ENCODE measurements at regions not wholly inside any gene's neighbourhood (a gene's known extent, or its start where the extent isn't known, plus 50 kb on each side); places are given as distances from the start of the nearest gene placed in this dataset.

DNA sequence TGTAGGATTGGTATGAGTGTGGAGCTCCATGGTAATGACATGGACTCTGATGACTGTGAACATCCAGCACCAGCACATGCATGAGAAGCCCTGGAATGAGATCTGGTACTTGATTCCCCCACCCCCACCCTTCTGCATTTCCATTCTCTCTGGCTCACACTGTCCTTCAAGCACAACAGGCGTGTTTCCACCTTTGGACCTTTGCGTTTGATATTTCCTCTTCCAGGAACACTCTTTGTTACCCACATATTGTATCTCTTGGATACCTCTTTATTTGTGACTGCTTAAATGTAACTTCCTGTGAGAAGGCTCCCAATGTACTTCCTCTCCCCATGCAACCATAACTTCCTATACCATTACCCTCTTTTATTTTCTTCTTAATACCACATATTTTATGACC is 263.8 kb downstream of the HNMT start:
- Histone ChIP-seq H3K36me3 (ENCODE audit: low read depth) (no peaks in the 10 kb centered on the region), H4K20me1 (ENCODE audit: insufficient read depth) (no peaks in the 10 kb centered on the region), H3F3A (ENCODE audit: insufficient read depth, low read depth) (no peaks in the 10 kb centered on the region), H3K27ac (no peak overlapping the region), H3K4me2 (no peak overlapping the region), H3K79me2 (ENCODE audit: low read depth) (no peaks in the 10 kb centered on the region), H3K4me1 (replicated peaks; ENCODE audit: insufficient read depth) (peaks cover 7% of the 10 kb centered on the region; the same call in 1 of the 2 replicates), H3K9me2 (ENCODE audit: insufficient read depth) (no peaks in the 10 kb centered on the region), H3K27me3 (ENCODE audit: insufficient read depth, low read depth) (no peaks in the 10 kb centered on the region), H2AFZ (no peak overlapping the region), H3K4me3 (no peak overlapping the region), H3K9me3 (ENCODE audit: insufficient read depth, low read depth) (no peaks in the 10 kb centered on the region)
- intact Hi-C loops (cut with micrococcal nuclease; ENCODE audit: unreplicated experiment) = no loop called here
- DNase-seq = no peak
- no TSS peak for BruUV-seq (replicated peaks)
- no peak for TF ChIP-seq EZH2 (IDR thresholded peaks at IDR 0.05; ENCODE audit: low read depth)
- TF ChIP-seq, protein P1, sequence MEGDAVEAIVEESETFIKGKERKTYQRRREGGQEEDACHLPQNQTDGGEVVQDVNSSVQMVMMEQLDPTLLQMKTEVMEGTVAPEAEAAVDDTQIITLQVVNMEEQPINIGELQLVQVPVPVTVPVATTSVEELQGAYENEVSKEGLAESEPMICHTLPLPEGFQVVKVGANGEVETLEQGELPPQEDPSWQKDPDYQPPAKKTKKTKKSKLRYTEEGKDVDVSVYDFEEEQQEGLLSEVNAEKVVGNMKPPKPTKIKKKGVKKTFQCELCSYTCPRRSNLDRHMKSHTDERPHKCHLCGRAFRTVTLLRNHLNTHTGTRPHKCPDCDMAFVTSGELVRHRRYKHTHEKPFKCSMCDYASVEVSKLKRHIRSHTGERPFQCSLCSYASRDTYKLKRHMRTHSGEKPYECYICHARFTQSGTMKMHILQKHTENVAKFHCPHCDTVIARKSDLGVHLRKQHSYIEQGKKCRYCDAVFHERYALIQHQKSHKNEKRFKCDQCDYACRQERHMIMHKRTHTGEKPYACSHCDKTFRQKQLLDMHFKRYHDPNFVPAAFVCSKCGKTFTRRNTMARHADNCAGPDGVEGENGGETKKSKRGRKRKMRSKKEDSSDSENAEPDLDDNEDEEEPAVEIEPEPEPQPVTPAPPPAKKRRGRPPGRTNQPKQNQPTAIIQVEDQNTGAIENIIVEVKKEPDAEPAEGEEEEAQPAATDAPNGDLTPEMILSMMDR (conservative IDR thresholded peaks at IDR 0.05) = no peak
- ChIA-PET POLR2A (ENCODE audit: unreplicated experiment) (no interaction called here), CTCF (no interaction called here)

DNA sequence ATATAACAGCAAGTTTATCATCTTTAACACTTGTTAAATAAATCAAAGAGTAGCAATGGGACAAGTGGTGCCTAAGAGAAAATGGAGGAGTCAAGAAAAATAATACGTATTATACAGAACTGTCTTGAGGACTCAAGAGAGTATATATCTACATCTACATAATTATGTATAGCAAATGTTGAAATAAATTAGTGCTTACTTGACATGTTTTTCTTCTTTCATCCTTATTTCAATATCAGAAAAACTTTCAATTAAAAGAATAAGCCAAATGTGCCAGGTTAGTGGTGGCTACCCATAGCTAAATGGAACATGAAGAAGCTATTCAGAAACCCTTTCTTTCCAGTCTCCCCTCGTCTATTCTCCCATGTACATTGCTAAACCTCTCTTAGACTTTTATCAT is 267.3 kb upstream of the SPOPL start:
- no TSS peak for BruUV-seq (replicated peaks)
- H3K27ac ChIP-seq = no peak overlapping the region

DNA sequence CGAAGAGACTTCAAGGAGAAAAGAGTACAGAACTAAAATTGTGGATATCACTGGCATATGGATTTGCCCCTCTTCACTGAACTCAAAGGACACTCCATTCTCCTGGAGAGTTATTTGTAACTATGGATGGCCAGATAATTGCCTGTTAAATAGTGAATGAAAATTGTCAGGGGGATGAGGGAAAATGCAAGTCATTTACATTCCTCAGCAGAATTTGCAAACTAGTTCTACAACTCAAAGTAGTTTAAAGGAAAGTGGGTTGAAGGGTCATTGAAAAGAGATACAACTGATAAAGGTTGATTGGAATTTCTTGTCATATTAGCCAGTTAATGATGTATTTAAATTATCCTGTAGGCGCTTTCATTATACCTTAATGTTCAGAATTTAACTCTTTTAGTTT is 266.5 kb upstream of the SPOPL start:
- CTCF ChIA-PET = no interaction called here
- intact Hi-C loops (cut with micrococcal nuclease; ENCODE audit: unreplicated experiment) = no loop called here
- BruUV-seq (replicated peaks) = no TSS peak

More for the DNA sequence above, 267.3 kb upstream of the SPOPL start:
- DNase-seq = no peak
- Histone ChIP-seq H4K20me1 (ENCODE audit: insufficient read depth) (no peaks in the 10 kb centered on the region), H3F3A (ENCODE audit: insufficient read depth, low read depth) (no peaks in the 10 kb centered on the region), H3K4me2 (no peak overlapping the region), H3K4me3 (no peak overlapping the region), H2AFZ (no peak overlapping the region), H3K4me1 (replicated peaks; ENCODE audit: insufficient read depth) (peaks cover 9% of the 10 kb centered on the region; the same call in 1 of the 2 replicates), H3K36me3 (ENCODE audit: low read depth) (no peaks in the 10 kb centered on the region), H3K27me3 (ENCODE audit: insufficient read depth, low read depth) (no peaks in the 10 kb centered on the region), H3K79me2 (ENCODE audit: low read depth) (no peaks in the 10 kb centered on the region), H3K9me3 (ENCODE audit: insufficient read depth, low read depth) (no peaks in the 10 kb centered on the region), H3K9me2 (ENCODE audit: insufficient read depth) (no peaks in the 10 kb centered on the region)
- POLR2A ChIA-PET (ENCODE audit: unreplicated experiment) = no interaction called here
- CTCF ChIA-PET = no interaction called here
- no peak for TF ChIP-seq EZH2 (IDR thresholded peaks at IDR 0.05; ENCODE audit: low read depth)
- TF ChIP-seq, protein P1 (conservative IDR thresholded peaks at IDR 0.05) = no peak
- intact Hi-C loops (cut with micrococcal nuclease; ENCODE audit: unreplicated experiment) = no loop called here

More for the DNA sequence above, 266.5 kb upstream of the SPOPL start:
- Histone ChIP-seq H3K27me3 (ENCODE audit: insufficient read depth, low read depth) (no peaks in the 10 kb centered on the region), H3K4me1 (replicated peaks; ENCODE audit: insufficient read depth) (peaks cover 9% of the 10 kb centered on the region; the same call in 1 of the 2 replicates), H3K9me3 (ENCODE audit: insufficient read depth, low read depth) (no peaks in the 10 kb centered on the region), H3K27ac (no peak overlapping the region), H3F3A (ENCODE audit: insufficient read depth, low read depth) (no peaks in the 10 kb centered on the region), H3K36me3 (ENCODE audit: low read depth) (no peaks in the 10 kb centered on the region), H2AFZ (no peak overlapping the region), H4K20me1 (ENCODE audit: insufficient read depth) (no peaks in the 10 kb centered on the region), H3K9me2 (ENCODE audit: insufficient read depth) (no peaks in the 10 kb centered on the region), H3K79me2 (ENCODE audit: low read depth) (no peaks in the 10 kb centered on the region), H3K4me2 (peak overlapping the region; percentile 34; the same call in 1 of the 2 replicates), H3K4me3 (no peak overlapping the region)
- DNase-seq = no peak
- POLR2A ChIA-PET (ENCODE audit: unreplicated experiment) = interaction anchor here (0.6 kb wide), 1 partner anchor 186 kb away, joined by 3 read pairs; no protein-coding TSS in a partner anchor
- no peak for TF ChIP-seq EZH2 (IDR thresholded peaks at IDR 0.05; ENCODE audit: low read depth)
- TF ChIP-seq, protein P1 (conservative IDR thresholded peaks at IDR 0.05) = no peak
